Prostate gland (tissue), 2 donors: ENCODE measurements at regions not wholly inside any gene's neighbourhood (a gene's known extent, or its start where the extent isn't known, plus 50 kb on each side); places are given as distances from the start of the nearest gene placed in this dataset.

Experiments
- DNase-seq: peaks from one replicate; pipeline ENCODE4 v3.0.0-alpha.2; 2019; ENCODE audit warnings: low spot score
- H3K27ac ChIP-seq, 2 donors: fragments of 200-600 bp; sonication (generic); 2 replicates each; pipeline ENCODE4 v1.5.1; 2017 to 2019
- H3K27me3 ChIP-seq: fragments of 200-600 bp; sonication (generic); replicated peaks from 2 replicates; pipeline ENCODE4 v1.5.1; 2019; ENCODE audit not compliant: insufficient read depth
- H3K36me3 ChIP-seq, 2 donors: fragments of 200-600 bp; sonication (generic); 1 replicate in 1 of 2; 2 replicates in 1 of 2; pipeline versions ENCODE4 v1.5.1 to v1.8.1; 2017 to 2019
- H3K4me1 ChIP-seq: fragments of 200-600 bp; sonication (generic); replicated peaks from 2 replicates; pipeline ENCODE4 v1.5.1; 2019
- H3K4me3 ChIP-seq, 2 donors: fragments of 200-600 bp; sonication (generic); 2 replicates each; pipeline ENCODE4 v1.5.1; 2017 to 2019
- H3K9me3 ChIP-seq: fragments of 200-600 bp; sonication (generic); 2 replicates; pipeline ENCODE4 v1.5.1; 2017
- CTCF ChIP-seq, 4 experiments: fragments of 200-600 bp in 2 of 4; fragments of 450-650 bp in 2 of 4; sonication (generic) in 2 of 4; IDR thresholded peaks; 1 replicate in 3 of 4; 2 replicates in 1 of 4; pipeline ENCODE4 v1.5.1; 2016 to 2019; ENCODE audit warnings: antibody characterized with exemption in 4 of 4, mild to moderate bottlenecking in 2 of 4, moderate library complexity in 2 of 4
- POLR2A ChIP-seq: fragments of 450-650 bp; IDR thresholded peaks from one replicate; pipeline ENCODE4 v1.6.1; 2016; ENCODE audit warnings: antibody characterized with exemption, mild to moderate bottlenecking
- POLR2AphosphoS5 ChIP-seq: sonication (generic); formaldehyde crosslinking; IDR thresholded peaks from one replicate; pipeline ENCODE4 v1.6.1; 2017; ENCODE audit warnings: antibody characterized with exemption
- WGBS: methylation state at CpG from one replicate; pipeline ENCODE4 v1.1.5; 2018; 5-methylcytosine and 5-hydroxymethylcytosine counted together
- intact Hi-C: fragments of 100-400 bp; cut with DNase I; formaldehyde crosslinking; loops from one replicate; pipeline ENCODE4 v1.14.2; 2022

GRCh38 chr11:64428693-64429092 lies 69.7 kb downstream of the RPS6KA4 start:
- Histone ChIP-seq H3K27me3 (no peaks in the 10 kb centered on the region), H3K9me3 (no peaks in the 10 kb centered on the region), H3K4me1 (no peaks in the 10 kb centered on the region), H3K27ac (no peak overlapping the region), H3K36me3 (no peaks in the 10 kb centered on the region), H3K4me3 (no peak overlapping the region)
- DNase-seq = no peak
- TF ChIP-seq POLR2A = no peak
- TF ChIP-seq POLR2AphosphoS5 = no peak
- no peak for TF ChIP-seq CTCF (IDR thresholded peaks at IDR 0.05)
- intact Hi-C loops = no loop called here
- 72% methylated on average over 12 of the region's 12 CpGs for WGBS

- H3K4me3 ChIP-seq = no peak overlapping the region
- DNase-seq = no peak
- no peak for TF ChIP-seq CTCF (IDR thresholded peaks at IDR 0.05)
- intact Hi-C loops = no loop called here
- H3K4me1 ChIP-seq = no peaks in the 10 kb centered on the region
- 95% methylated on average over 12 of the region's 12 CpGs for WGBS
- no peaks in the 10 kb centered on the region for H3K9me3 ChIP-seq
- no peaks in the 10 kb centered on the region for H3K27me3 ChIP-seq
- no peaks in the 10 kb centered on the region for H3K36me3 ChIP-seq
- H3K27ac ChIP-seq = no peak overlapping the region
Measured at GRCh38 chr11:64429970-64430369, 71.0 kb downstream of the RPS6KA4 start.

- no peak overlapping the region for H3K27ac ChIP-seq
- H3K4me3 ChIP-seq = no peak overlapping the region
- no peaks in the 10 kb centered on the region for H3K9me3 ChIP-seq
- TF ChIP-seq POLR2AphosphoS5 (no peak), CTCF (IDR thresholded peaks at IDR 0.05) (no peak), POLR2A (no peak)
- H3K27me3 ChIP-seq = no peaks in the 10 kb centered on the region
- H3K36me3 ChIP-seq = no peaks in the 10 kb centered on the region
- DNase-seq = no peak
- intact Hi-C loops = no loop called here
- 63% methylated on average over 18 of the region's 18 CpGs for WGBS
- no peaks in the 10 kb centered on the region for H3K4me1 ChIP-seq
Measured at GRCh38 chr11:64430645-64431044, 71.7 kb downstream of the RPS6KA4 start.

GRCh38 chr11:64436000-64436399 lies 77.0 kb downstream of the RPS6KA4 start:
- Histone ChIP-seq H3K36me3 (no peaks in the 10 kb centered on the region), H3K27me3 (no peaks in the 10 kb centered on the region), H3K27ac (no peak overlapping the region), H3K4me1 (no peaks in the 10 kb centered on the region), H3K4me3 (no peak overlapping the region), H3K9me3 (no peaks in the 10 kb centered on the region)
- WGBS = 42% methylated on average over 4 of the region's 4 CpGs
- no peak for DNase-seq
- TF ChIP-seq CTCF (IDR thresholded peaks at IDR 0.05) = no peak
- no peak for TF ChIP-seq POLR2A
- TF ChIP-seq POLR2AphosphoS5 = no peak
- intact Hi-C loops = no loop called here

GRCh38 chr11:64437426-64437825 lies 78.5 kb downstream of the RPS6KA4 start:
- H3K9me3 ChIP-seq = no peaks in the 10 kb centered on the region
- no peaks in the 10 kb centered on the region for H3K4me1 ChIP-seq
- no peaks in the 10 kb centered on the region for H3K27me3 ChIP-seq
- no peak overlapping the region for H3K4me3 ChIP-seq
- TF ChIP-seq POLR2AphosphoS5 = no peak
- H3K36me3 ChIP-seq = no peaks in the 10 kb centered on the region
- intact Hi-C loops = no loop called here
- no peak for DNase-seq
- H3K27ac ChIP-seq = no peak overlapping the region
- WGBS = 58% methylated on average over 7 of the region's 7 CpGs
